Neural progenitor cell (in vitro differentiated cells): ENCODE measurements at regions not wholly inside any gene's neighbourhood (a gene's known extent, or its start where the extent isn't known, plus 50 kb on each side); places are given as distances from the start of the nearest gene placed in this dataset.

ENCODE experiments used
- DNase-seq: peaks from one replicate; pipeline ENCODE4 v3.0.0-alpha.2; 2016; ENCODE audit warnings: low spot score
- H2AFZ ChIP-seq: fragments of 200-600 bp; sonication (generic); replicated peaks from 2 replicates; pipeline ENCODE4 v1.6.1; 2016; ENCODE audit warnings: antibody characterized with exemption
- H3F3A ChIP-seq: fragments of 200-600 bp; sonication (generic); 2 replicates; pipeline ENCODE4 v1.6.1; 2016; ENCODE audit warnings: antibody characterized with exemption, low read depth
- H3K27ac ChIP-seq: fragments of 200-600 bp; sonication (generic); 2 replicates; pipeline ENCODE4 v1.5.1; 2016; ENCODE audit warnings: mild to moderate bottlenecking
- H3K27me3 ChIP-seq: fragments of 200-600 bp; sonication (generic); 2 replicates; pipeline ENCODE4 v1.6.1; 2016; ENCODE audit warnings: mild to moderate bottlenecking, moderate library complexity
- H3K36me3 ChIP-seq: fragments of 200-600 bp; sonication (generic); 2 replicates; pipeline ENCODE4 v1.5.1; 2016
- H3K4me1 ChIP-seq: fragments of 200-600 bp; sonication (generic); 2 replicates; pipeline ENCODE4 v1.6.1; 2016; ENCODE audit warnings: mixed run types
- H3K4me2 ChIP-seq: fragments of 200-600 bp; sonication (generic); 2 replicates; pipeline ENCODE4 v1.6.1; 2016
- H3K4me3 ChIP-seq: fragments of 200-600 bp; sonication (generic); 2 replicates; pipeline ENCODE4 v1.5.1; 2016
- H3K79me2 ChIP-seq: fragments of 200-600 bp; sonication (generic); 2 replicates; pipeline ENCODE4 v1.6.1; 2016; ENCODE audit warnings: low read depth
- H3K9ac ChIP-seq: fragments of 200-600 bp; sonication (generic); 2 replicates; pipeline ENCODE4 v1.6.1; 2016
- H3K9me3 ChIP-seq: fragments of 200-600 bp; sonication (generic); 2 replicates; pipeline ENCODE4 v1.5.1; 2016; ENCODE audit warnings: low read depth
- H4K20me1 ChIP-seq: fragments of 200-600 bp; sonication (generic); 2 replicates; pipeline ENCODE4 v1.6.1; 2016; ENCODE audit warnings: low read depth
- H3K27ac Mint-ChIP-seq: 3 replicates; pipeline ENCODE4 v1.8.0; 2021; ENCODE audit warnings: mixed read lengths
- H3K27me3 Mint-ChIP-seq: 2 replicates; pipeline ENCODE4 v1.8.0; 2022; ENCODE audit warnings: low read depth, mild to moderate bottlenecking, inconsistent platforms, moderate library complexity, mixed read lengths; ENCODE audit not compliant: insufficient read depth
- H3K36me3 Mint-ChIP-seq: 3 replicates; pipeline ENCODE4 v1.8.0; 2021; ENCODE audit warnings: mixed read lengths
- H3K4me1 Mint-ChIP-seq: 3 replicates; pipeline ENCODE4 v1.8.0; 2021; ENCODE audit warnings: mixed read lengths
- H3K4me3 Mint-ChIP-seq: 3 replicates; pipeline ENCODE4 v1.8.0; 2021; ENCODE audit warnings: mild to moderate bottlenecking, moderate library complexity, mixed read lengths
- H3K9me3 Mint-ChIP-seq: 3 replicates; pipeline ENCODE4 v1.8.0; 2020; ENCODE audit warnings: mixed read lengths
- CTCF ChIP-seq: fragments of 200-600 bp; sonication (generic); IDR thresholded peaks from 2 replicates; pipeline ENCODE4 v1.5.1; 2017; ENCODE audit warnings: antibody characterized with exemption, mild to moderate bottlenecking
- EZH2 ChIP-seq: fragments of 200-600 bp; sonication (generic); IDR thresholded peaks from 2 replicates; pipeline ENCODE4 v1.6.1; 2017; ENCODE audit warnings: antibody characterized with exemption, mild to moderate bottlenecking, moderate library complexity
- EZH2phosphoT487 ChIP-seq: fragments of 200-600 bp; sonication (generic); IDR thresholded peaks from 2 replicates; pipeline ENCODE4 v1.6.1; 2017; ENCODE audit warnings: antibody characterized with exemption

- DNase-seq: no peak
- Histone ChIP-seq H2AFZ (no peak overlapping the region), H3K4me1 (no peaks in the 10 kb centered on the region), H3K36me3 (no peaks in the 10 kb centered on the region), H3K9me3 (no peaks in the 10 kb centered on the region), H3K79me2 (no peaks in the 10 kb centered on the region), H3K9ac (no peak overlapping the region), H3F3A (no peaks in the 10 kb centered on the region), H3K4me2 (no peak overlapping the region), H3K4me3 (no peak overlapping the region), H4K20me1 (no peaks in the 10 kb centered on the region), H3K27me3 (no peaks in the 10 kb centered on the region), H3K27ac (no peak overlapping the region)
- Mint-ChIP-seq H3K27ac (peak overlapping the region; percentile 67), H3K4me3 (no peak overlapping the region), H3K27me3 (peaks cover 13% of the 10 kb centered on the region), H3K9me3 (no peaks in the 10 kb centered on the region), H3K36me3 (no peaks in the 10 kb centered on the region), H3K4me1 (peaks cover 21% of the 10 kb centered on the region)
- TF ChIP-seq EZH2 (no peak), EZH2phosphoT487 (no peak), CTCF (no peak)
Observed at GRCh38 chr15:68503213-68503612, 71.2 kb upstream of the ITGA11 start.

GRCh38 chr15:68503791-68504680 lies 72.1 kb upstream of the ITGA11 start:
- no peaks in the 10 kb centered on the region for H4K20me1 ChIP-seq
- no peak overlapping the region for H3K4me3 ChIP-seq
- Mint-ChIP-seq H3K4me3 (no peak overlapping the region), H3K27ac (peak overlapping the region; percentile 81), H3K9me3 (no peaks in the 10 kb centered on the region), H3K36me3 (no peaks in the 10 kb centered on the region), H3K27me3 (peaks cover 13% of the 10 kb centered on the region), H3K4me1 (peaks cover 21% of the 10 kb centered on the region)
- no peak overlapping the region for H3K9ac ChIP-seq
- peak overlapping the region; percentile 51 for H2AFZ ChIP-seq
- no peaks in the 10 kb centered on the region for H3K36me3 ChIP-seq
- H3K27ac ChIP-seq: no peak overlapping the region
- no peak overlapping the region for H3K4me2 ChIP-seq
- H3K9me3 ChIP-seq: no peaks in the 10 kb centered on the region
- TF ChIP-seq CTCF: no peak
- no peak for TF ChIP-seq EZH2
- H3F3A ChIP-seq: no peaks in the 10 kb centered on the region
- H3K4me1 ChIP-seq: no peaks in the 10 kb centered on the region
- no peaks in the 10 kb centered on the region for H3K79me2 ChIP-seq
- no peak for DNase-seq
- no peaks in the 10 kb centered on the region for H3K27me3 ChIP-seq

GRCh38 chr15:68504681-68505170 lies 72.8 kb upstream of the ITGA11 start:
- Mint-ChIP-seq H3K27ac (peak overlapping the region; percentile 81), H3K36me3 (no peaks in the 10 kb centered on the region), H3K27me3 (peaks cover 11% of the 10 kb centered on the region), H3K4me3 (no peak overlapping the region), H3K4me1 (peaks cover 21% of the 10 kb centered on the region), H3K9me3 (no peaks in the 10 kb centered on the region)
- Histone ChIP-seq H3F3A (no peaks in the 10 kb centered on the region), H3K27me3 (no peaks in the 10 kb centered on the region), H3K9ac (no peak overlapping the region), H3K27ac (no peak overlapping the region), H3K4me2 (no peak overlapping the region), H3K36me3 (no peaks in the 10 kb centered on the region), H3K9me3 (no peaks in the 10 kb centered on the region), H2AFZ (peak overlapping the region; percentile 51), H3K4me3 (no peak overlapping the region), H4K20me1 (no peaks in the 10 kb centered on the region), H3K4me1 (no peaks in the 10 kb centered on the region), H3K79me2 (no peaks in the 10 kb centered on the region)
- no peak for TF ChIP-seq CTCF
- TF ChIP-seq EZH2: no peak
- no peak for TF ChIP-seq EZH2phosphoT487
- DNase-seq: no peak
